ENCODE measurements at regions not wholly inside any gene's neighbourhood (a gene's known extent, or its start where the extent isn't known, plus 50 kb on each side); places are given as distances from the start of the nearest gene placed in this dataset.
"Not testable (repeated sequence)": the region's sequence is repeated elsewhere in the genome, so short reads cannot be mapped to it uniquely, and the experiment has no call there.

GRCh38 chr10:38209332-38209731, 115.2 kb downstream of the ZNF37A start:
- DNase-seq = no peak

DNA sequence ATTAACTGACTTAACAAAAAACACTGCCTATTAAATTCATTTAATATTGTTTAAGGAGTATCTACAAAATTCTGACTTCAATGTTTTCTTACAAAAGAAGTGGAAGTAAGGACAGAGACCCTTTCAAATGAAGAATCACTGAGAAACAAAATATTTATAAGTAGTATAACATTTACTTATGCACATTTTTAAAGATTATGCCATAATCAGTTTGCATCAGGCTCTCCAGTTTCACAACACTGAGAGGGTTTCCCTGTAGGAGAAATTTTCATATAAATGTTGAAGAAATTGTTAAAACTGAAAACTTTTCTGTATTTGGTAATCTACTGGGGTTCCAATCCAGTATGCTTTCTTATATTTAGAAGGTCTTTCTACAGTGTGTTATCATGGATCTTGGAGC, 115.6 kb downstream of the ZNF37A start:
- DNase-seq = not testable (repeated sequence)

DNA sequence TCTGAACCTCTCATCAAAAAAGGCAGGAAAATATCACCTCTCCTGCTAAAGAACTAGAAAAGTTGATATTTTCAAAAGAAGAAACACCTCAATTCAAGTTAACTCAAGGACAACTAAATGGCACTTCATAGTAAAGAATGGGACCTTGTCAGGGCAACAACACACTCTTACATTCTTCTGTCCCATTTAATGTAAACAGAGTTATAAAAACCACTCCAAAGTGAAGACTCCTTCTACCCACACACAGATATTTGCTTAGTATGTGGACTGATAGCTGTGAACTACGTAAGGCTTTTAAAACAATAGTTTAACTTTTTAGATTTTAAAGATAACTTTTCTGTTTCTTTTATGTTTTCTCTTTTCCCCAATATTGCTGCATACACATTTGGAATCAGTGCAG, 118.3 kb downstream of the ZNF37A start:
- no peak for DNase-seq

DNA sequence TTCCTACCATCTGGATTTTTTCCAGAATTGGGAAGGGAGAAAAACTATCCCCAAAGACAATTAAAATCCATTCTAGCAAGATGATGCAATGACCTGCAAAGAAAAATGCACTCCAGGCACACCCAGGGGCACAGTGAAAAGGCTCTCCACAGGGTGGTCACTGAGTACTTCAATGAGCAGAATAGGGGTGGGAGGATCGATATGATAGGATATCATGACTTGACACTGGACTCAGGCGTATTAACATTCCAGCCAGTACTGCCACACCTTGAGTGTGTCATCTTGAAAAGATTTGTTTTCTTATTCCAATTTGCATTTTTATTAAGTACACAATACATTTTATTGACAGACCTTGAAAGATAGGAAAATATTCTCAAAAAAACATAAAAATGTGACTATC, 132.2 kb downstream of the ZNF37A start:
- DNase-seq = no peak

- no peak for DNase-seq
Observed at GRCh38 chr10:38228394-38228793, 134.3 kb downstream of the ZNF37A start.

DNA sequence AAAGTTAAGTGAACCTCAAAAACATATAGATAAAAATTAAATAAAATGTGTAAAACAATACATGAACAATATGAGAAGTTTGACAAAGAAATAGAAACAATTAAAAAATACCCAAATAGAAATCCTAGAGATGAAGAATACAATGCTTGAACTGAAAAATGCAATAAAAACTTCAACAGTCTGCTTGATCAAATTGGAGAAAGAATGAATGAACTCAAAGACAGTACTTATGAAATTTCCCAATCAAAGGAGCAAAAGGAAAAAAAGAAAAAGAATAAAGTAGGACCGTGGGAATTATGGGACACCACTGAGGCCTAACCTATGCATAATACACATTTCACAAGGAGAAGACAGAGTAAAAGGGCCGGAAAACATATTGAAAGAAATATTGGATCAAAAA, 144.3 kb downstream of the ZNF37A start:
- DNase-seq = not testable (repeated sequence)

GRCh38 chr10:38242061-38242649, 148.0 kb downstream of the ZNF37A start:
- not testable (repeated sequence) for DNase-seq

GRCh38 chr10:38248113-38248512, 154.0 kb downstream of the ZNF37A start:
- DNase-seq = not testable (repeated sequence)

DNA sequence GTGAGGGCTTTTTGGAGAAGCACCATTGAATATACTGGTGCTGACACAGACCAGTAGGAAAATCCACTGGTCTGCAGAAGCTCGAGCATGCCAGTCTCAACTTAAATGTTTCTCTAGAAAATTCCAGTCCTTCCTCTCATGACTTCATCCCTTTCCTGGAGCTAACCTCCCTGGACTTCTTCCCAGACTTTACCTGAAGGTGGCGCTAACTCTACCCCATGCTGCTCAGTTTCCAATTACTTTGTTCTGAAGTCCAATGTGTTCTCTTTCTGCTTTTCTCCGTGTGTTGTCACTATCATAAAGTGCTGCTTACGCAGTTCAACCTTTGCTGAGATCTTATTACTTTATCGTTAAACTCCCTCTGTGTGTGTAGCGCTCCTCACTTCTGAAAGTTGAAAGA, 158.4 kb downstream of the ZNF37A start:
- DNase-seq = not testable (repeated sequence)

DNA sequence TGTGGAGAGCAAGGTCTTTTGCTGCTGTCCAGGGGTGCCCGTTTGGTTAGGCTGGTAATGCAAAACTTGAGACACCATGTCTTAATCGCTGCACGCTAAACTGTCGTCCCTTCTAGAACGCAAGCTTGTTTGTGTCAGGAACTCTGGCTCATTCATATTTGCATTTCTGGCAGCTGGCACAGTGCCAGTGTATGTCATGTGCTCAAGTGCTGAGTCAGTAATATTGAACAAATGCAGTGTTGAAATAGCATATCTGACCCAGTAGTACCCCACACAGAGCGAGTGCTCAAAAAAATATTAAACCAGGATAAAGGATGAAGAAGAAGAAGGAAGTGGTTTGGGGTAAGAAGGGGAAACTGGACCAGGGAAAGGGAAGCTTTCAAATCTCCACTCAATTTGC, 173.4 kb downstream of the ZNF37A start:
- not testable (repeated sequence) for DNase-seq

- DNase-seq = not testable (repeated sequence)
Observed at GRCh38 chr10:38271031-38271430, 176.9 kb downstream of the ZNF37A start.

DNA sequence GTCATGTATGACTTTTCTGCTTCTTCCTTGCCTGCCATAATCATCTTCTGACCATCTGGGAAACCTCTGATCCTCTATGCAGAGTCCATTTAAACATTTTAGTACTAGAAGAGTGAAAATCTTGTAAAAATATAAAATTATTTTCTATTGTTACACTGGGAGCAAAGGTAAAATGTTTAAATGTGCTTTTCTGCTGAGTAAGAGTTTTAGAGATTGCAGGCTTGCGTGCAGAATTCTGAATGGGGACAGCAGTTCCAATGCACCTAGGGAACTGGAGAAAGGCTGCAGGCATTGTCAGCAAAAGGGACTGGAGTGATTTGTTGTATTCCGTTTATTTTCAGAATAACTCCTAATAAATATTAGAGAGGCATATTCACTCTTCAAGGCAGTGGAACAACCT, 180.7 kb downstream of the ZNF37A start:
- DNase-seq = not testable (repeated sequence)

DNA sequence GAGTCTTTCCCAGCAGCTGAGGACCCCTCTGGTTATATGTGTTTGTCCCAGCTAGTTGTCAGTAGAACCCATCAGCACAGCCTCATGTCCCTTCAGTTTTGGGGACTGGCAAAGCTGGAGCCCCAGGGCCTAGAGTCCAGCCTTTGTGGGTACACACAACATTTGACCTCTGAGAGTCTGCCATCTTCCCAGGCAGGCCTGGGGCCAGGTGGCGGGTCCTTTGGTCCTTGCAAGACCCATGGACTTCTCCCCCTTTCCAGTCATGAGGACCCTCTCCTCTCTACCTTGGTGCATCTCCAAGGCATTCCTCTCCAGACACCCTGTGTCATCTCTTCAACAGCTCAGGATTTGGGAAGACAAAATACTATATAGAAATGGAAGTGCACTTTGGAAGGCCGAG, 198.4 kb downstream of the ZNF37A start:
- DNase-seq = not testable (repeated sequence)

DNA sequence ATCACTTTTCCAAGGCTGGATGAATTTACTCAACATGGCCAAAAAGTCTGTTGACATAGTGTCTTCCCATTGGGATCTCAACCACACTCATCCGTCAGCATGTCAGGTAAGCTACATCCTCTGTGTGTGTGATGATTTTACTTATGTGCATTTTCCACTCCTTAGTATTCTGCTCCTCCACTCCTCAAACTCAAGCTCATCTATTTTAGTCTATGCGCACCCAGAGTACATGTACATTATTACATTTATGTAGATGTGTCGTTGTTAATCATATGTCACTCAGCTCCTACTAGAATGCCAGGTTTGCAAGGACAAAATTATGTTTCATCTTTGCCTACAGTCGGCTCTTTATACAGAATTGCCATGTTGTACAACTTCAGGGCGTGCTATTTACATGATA, 216.0 kb downstream of the ZNF37A start:
- DNase-seq = not testable (repeated sequence)

- not testable (repeated sequence) for DNase-seq
Observed at GRCh38 chr10:38315090-38315805, 221.1 kb downstream of the ZNF37A start.

- DNase-seq = not testable (repeated sequence)
Observed at GRCh38 chr10:38321393-38321792, 227.3 kb downstream of the ZNF37A start.

DNA sequence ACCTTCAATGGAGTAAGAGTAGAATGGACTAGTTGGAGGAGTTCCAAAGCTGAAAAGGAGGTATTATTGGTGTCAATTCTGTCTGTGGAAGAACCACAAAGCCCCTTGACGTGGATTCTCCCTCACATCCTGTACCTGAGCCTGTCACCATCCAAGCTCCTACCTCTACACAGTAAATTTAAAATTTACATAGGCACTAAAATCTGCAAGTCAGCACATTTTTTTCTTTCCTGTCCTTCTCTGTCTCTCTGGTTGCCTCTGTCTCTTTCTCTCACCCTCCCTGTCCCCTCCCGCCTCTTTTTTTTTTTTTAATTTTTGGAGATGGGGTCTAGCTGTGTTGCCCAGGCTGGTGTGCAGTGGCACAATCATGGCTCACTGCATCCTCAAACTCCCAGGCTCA, 236.2 kb downstream of the ZNF37A start:
- not testable (repeated sequence) for DNase-seq

DNA sequence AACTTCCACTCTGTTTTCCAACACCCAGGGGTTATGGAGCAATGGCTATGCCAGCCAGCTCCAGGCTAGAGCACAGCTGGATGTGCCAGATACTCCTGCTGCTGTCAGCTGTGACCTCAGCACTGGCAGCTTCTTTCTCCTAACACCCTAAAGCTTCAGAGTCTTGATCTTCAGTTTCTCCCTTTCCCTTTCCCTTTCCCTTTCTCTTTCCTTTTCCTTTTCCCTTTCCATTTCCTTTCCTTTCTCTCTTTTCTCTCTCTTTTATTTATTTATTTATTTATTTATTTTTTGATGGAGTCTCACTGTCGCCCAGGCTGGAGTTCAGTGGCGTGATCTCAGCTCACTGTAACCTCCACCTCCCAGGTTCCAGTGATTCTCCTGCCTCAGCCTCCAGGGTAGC, 237.0 kb downstream of the ZNF37A start:
- not testable (repeated sequence) for DNase-seq

DNA sequence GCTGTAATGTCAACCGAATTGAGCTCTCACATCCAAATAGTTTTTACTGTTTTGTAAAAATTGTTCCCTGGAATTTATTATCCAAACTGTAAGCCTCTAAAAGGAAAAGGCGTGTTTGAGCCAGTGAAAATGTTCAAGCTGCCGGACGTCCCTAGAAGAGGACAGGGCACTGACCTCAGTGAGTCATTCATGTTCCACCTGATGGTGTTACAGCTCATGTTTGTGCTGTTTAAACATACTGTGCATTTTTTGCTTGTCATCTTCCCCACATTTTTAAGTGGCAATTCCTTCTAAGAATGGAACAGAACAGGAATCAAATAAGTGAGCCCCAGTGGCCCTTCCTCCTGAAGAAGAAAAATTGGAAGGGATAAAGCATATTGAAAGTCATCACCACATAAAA, 239.6 kb downstream of the ZNF37A start:
- not testable (repeated sequence) for DNase-seq

DNA sequence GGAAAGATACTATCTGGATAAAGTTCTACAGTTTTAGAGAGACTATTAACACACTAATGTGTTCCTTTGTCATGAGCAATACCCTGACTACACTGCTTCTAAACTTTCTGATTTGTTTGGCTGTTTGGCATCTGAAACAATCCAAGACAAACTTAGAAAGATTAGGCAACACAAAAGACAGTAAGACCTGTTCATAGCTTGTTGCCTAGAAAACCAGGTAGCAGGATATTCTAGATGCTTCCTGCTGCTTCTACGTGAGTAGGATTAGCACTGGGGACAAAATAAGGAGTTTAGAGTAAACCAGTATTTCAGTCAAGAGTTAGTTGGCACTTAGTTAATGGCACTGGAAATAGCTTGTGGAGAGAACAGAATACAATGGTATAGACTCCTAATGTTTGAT, 256.5 kb downstream of the ZNF37A start:
- DNase-seq = not testable (repeated sequence)

DNA sequence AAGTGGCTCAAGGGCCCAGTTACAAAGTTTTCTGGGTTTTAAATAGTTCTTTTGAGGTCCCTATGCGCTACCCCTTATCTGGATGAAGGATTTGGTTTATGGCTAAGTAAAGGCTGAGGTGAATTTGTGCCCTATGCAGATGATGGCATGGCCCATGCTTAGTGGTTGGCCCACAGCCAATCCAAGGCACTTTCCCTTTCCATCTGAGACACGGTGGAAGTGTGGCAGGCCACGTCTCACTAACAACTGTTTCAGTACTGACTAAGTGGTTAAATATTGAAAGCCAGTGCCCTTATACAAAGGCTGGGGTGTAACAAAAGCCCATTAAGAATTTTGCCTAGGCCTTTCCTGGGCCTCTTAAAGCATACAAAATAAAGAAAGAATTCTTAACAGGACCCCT, 260.3 kb downstream of the ZNF37A start:
- not testable (repeated sequence) for DNase-seq

- DNase-seq = peak; percentile 79
Observed at GRCh38 chr10:38355911-38356526, 261.9 kb downstream of the ZNF37A start.

DNA sequence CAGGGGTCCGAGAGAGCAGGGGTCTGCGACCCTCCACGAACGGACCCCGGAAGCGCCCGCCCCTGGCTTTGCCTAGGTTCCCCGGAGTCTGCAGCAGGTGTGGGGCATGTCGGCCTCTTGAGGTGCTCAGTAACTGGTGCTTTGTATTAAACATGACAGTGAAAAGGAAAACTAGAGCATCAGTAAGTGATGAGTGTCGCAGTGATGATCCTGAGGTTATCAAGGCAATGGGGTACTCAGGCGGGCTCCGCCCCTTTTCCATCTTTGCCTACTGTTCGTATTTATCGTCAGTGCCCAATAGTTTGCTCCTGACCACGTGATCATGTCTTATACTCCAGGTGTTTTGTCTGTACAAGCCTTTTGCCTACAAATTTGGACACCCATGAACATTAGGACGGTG, 262.4 kb downstream of the ZNF37A start:
- not testable (repeated sequence) for DNase-seq

DNA sequence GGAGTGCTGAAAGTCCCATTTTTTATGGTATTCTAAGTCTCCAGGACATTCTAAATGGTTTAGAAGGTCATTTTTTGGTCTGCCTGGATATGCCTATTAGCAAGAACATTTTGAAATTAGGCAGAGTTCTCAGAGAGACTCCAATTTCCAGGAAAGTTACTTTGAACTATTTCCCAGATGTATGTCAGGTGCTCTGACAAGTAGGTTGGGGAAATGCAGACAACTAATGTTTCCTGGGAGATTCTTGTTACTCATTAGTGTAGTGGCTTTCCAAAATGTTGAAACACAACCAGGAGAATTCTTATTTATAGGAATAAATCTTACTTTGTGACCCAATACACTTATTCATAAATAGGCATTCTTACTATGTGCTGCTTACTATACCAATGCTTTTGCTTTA, 268.4 kb downstream of the ZNF37A start:
- DNase-seq = not testable (repeated sequence)
